HUES48 (cell line): ENCODE measurements at regions not wholly inside any gene's neighbourhood (a gene's known extent, or its start where the extent isn't known, plus 50 kb on each side); places are given as distances from the start of the nearest gene placed in this dataset.

Experiments used
- H3K27ac ChIP-seq: one replicate; pipeline ENCODE4 v1.7.0; 2013; ENCODE audit warnings: low read depth, low read length, inconsistent platforms
- H3K27me3 ChIP-seq: 2 replicates; pipeline ENCODE4 v1.6.1; 2013; ENCODE audit warnings: mild to moderate bottlenecking, low read length; ENCODE audit not compliant: control insufficient read depth, insufficient read depth
- H3K36me3 ChIP-seq: 2 replicates; pipeline ENCODE4 v1.6.1; 2013; ENCODE audit warnings: low read length; ENCODE audit not compliant: control insufficient read depth, insufficient read depth
- H3K4me1 ChIP-seq: 2 replicates; pipeline ENCODE4 v1.6.1; 2013; ENCODE audit warnings: mild to moderate bottlenecking, low read length; ENCODE audit not compliant: control insufficient read depth, insufficient read depth
- H3K4me3 ChIP-seq: 2 replicates; pipeline ENCODE4 v1.5.1; 2013; ENCODE audit warnings: mild to moderate bottlenecking, low read depth, low read length
- H3K9ac ChIP-seq: 2 replicates; pipeline ENCODE4 v1.6.1; 2013; ENCODE audit warnings: mild to moderate bottlenecking, low read depth, low read length, moderate library complexity
- H3K9me3 ChIP-seq: 2 replicates; pipeline ENCODE4 v1.6.1; 2013; ENCODE audit warnings: low read length; ENCODE audit not compliant: control insufficient read depth, insufficient read depth

- Histone ChIP-seq H3K27ac (no peak overlapping the region), H3K36me3 (no peaks in the 10 kb centered on the region), H3K4me1 (peaks cover 11% of the 10 kb centered on the region; the same call in 1 of the 2 replicates), H3K27me3 (no peaks in the 10 kb centered on the region), H3K9ac (no peak overlapping the region), H3K9me3 (no peaks in the 10 kb centered on the region), H3K4me3 (no peak overlapping the region)
Measured at GRCh38 chr5:66337626-66338226, 193.6 kb downstream of the SREK1 start.

- no peak overlapping the region for H3K27ac ChIP-seq
- no peaks in the 10 kb centered on the region for H3K27me3 ChIP-seq
- peaks cover 11% of the 10 kb centered on the region; the same call in 1 of the 2 replicates for H3K4me1 ChIP-seq
Measured at GRCh38 chr5:66338828-66339227, 194.7 kb downstream of the SREK1 start.

GRCh38 chr5:66339896-66340295, 195.8 kb downstream of the SREK1 start:
- no peak overlapping the region for H3K27ac ChIP-seq
- no peak overlapping the region for H3K4me3 ChIP-seq
- H3K36me3 ChIP-seq: no peaks in the 10 kb centered on the region
- H3K9me3 ChIP-seq: no peaks in the 10 kb centered on the region
- no peak overlapping the region for H3K9ac ChIP-seq
- H3K4me1 ChIP-seq: peaks cover 11% of the 10 kb centered on the region; the same call in 1 of the 2 replicates
- no peaks in the 10 kb centered on the region for H3K27me3 ChIP-seq

More at GRCh38 chr5:66338828-66339227, 194.7 kb downstream of the SREK1 start:
- H3K4me3 ChIP-seq: no peak overlapping the region
- H3K9ac ChIP-seq: no peak overlapping the region
- no peaks in the 10 kb centered on the region for H3K36me3 ChIP-seq
- no peaks in the 10 kb centered on the region for H3K9me3 ChIP-seq

GRCh38 chr5:66340786-66341185, 196.7 kb downstream of the SREK1 start:
- H3K27ac ChIP-seq: no peak overlapping the region
- H3K4me3 ChIP-seq: no peak overlapping the region
- H3K27me3 ChIP-seq: no peaks in the 10 kb centered on the region
- H3K36me3 ChIP-seq: no peaks in the 10 kb centered on the region
- H3K9me3 ChIP-seq: no peaks in the 10 kb centered on the region
- no peak overlapping the region for H3K9ac ChIP-seq
- H3K4me1 ChIP-seq: peaks cover 11% of the 10 kb centered on the region; the same call in 1 of the 2 replicates

- Histone ChIP-seq H3K4me3 (no peak overlapping the region), H3K27me3 (no peaks in the 10 kb centered on the region), H3K36me3 (no peaks in the 10 kb centered on the region), H3K27ac (no peak overlapping the region), H3K9ac (no peak overlapping the region), H3K4me1 (peaks cover 10% of the 10 kb centered on the region; the same call in 1 of the 2 replicates), H3K9me3 (no peaks in the 10 kb centered on the region)
Measured at GRCh38 chr5:66342341-66342880, 198.3 kb downstream of the SREK1 start.

- Histone ChIP-seq H3K36me3 (no peaks in the 10 kb centered on the region), H3K4me1 (no peaks in the 10 kb centered on the region), H3K27me3 (no peaks in the 10 kb centered on the region), H3K9me3 (no peaks in the 10 kb centered on the region), H3K9ac (no peak overlapping the region), H3K27ac (no peak overlapping the region), H3K4me3 (no peak overlapping the region)
Measured at GRCh38 chr5:66343370-66344071, 199.4 kb downstream of the SREK1 start.

- no peaks in the 10 kb centered on the region for H3K4me1 ChIP-seq
- H3K27ac ChIP-seq: no peak overlapping the region
- no peaks in the 10 kb centered on the region for H3K27me3 ChIP-seq
- no peaks in the 10 kb centered on the region for H3K36me3 ChIP-seq
- H3K4me3 ChIP-seq: no peak overlapping the region
- no peak overlapping the region for H3K9ac ChIP-seq
- H3K9me3 ChIP-seq: no peaks in the 10 kb centered on the region
Measured at GRCh38 chr5:66344544-66344943, 200.4 kb downstream of the SREK1 start.

GRCh38 chr5:66345281-66345680, 201.2 kb downstream of the SREK1 start:
- H3K27me3 ChIP-seq: no peaks in the 10 kb centered on the region
- H3K36me3 ChIP-seq: no peaks in the 10 kb centered on the region
- H3K9ac ChIP-seq: no peak overlapping the region
- no peaks in the 10 kb centered on the region for H3K4me1 ChIP-seq
- H3K4me3 ChIP-seq: no peak overlapping the region
- H3K27ac ChIP-seq: no peak overlapping the region
- H3K9me3 ChIP-seq: no peaks in the 10 kb centered on the region

- H3K27me3 ChIP-seq: no peaks in the 10 kb centered on the region
- no peak overlapping the region for H3K4me3 ChIP-seq
- H3K4me1 ChIP-seq: no peaks in the 10 kb centered on the region
- H3K9ac ChIP-seq: no peak overlapping the region
- no peaks in the 10 kb centered on the region for H3K36me3 ChIP-seq
- H3K27ac ChIP-seq: no peak overlapping the region
- H3K9me3 ChIP-seq: no peaks in the 10 kb centered on the region
Measured at GRCh38 chr5:66346869-66347268, 202.8 kb downstream of the SREK1 start.

GRCh38 chr5:66348387-66349125, 204.5 kb downstream of the SREK1 start:
- Histone ChIP-seq H3K4me3 (no peak overlapping the region), H3K27me3 (no peaks in the 10 kb centered on the region), H3K36me3 (no peaks in the 10 kb centered on the region), H3K9ac (no peak overlapping the region), H3K27ac (no peak overlapping the region), H3K9me3 (no peaks in the 10 kb centered on the region), H3K4me1 (no peaks in the 10 kb centered on the region)

- Histone ChIP-seq H3K4me3 (no peak overlapping the region), H3K27me3 (no peaks in the 10 kb centered on the region)
Measured at GRCh38 chr5:66351813-66352212, 207.7 kb downstream of the SREK1 start.

More at GRCh38 chr5:66351813-66352212, 207.7 kb downstream of the SREK1 start:
- Histone ChIP-seq H3K27ac (no peak overlapping the region), H3K9ac (no peak overlapping the region), H3K4me1 (no peaks in the 10 kb centered on the region), H3K36me3 (no peaks in the 10 kb centered on the region), H3K9me3 (no peaks in the 10 kb centered on the region)
